Stimulated activated naive B cell treated with anti-CD40 and anti-IgM and Interleukin-4, amounts not matched to agents 10 μg/mL and 1 μg/mL and 100 μg/mL, for 72 hours (primary cell): ENCODE measurements at regions not wholly inside any gene's neighbourhood (a gene's known extent, or its start where the extent isn't known, plus 50 kb on each side); places are given as distances from the start of the nearest gene placed in this dataset.

Experiments
- ATAC-seq, 2 donors: fragments of 150-1000 bp; cut with Tn5 transposase; replicated peaks; 2 replicates each; pipeline ENCODE4 v1.10.0; 2021; ENCODE audit warnings: moderate library complexity in 1 of 2
- DNase-seq: peaks from one replicate; pipeline ENCODE4 v3.0.0; 2021
- H3K27ac Mint-ChIP-seq: one replicate; pipeline ENCODE4 v1.8.0; 2022; ENCODE audit warnings: mild to moderate bottlenecking, mixed read lengths
- H3K27me3 Mint-ChIP-seq, 2 donors: one replicate each; pipeline ENCODE4 v1.8.0; 2022; ENCODE audit warnings: mixed read lengths in 2 of 2
- H3K36me3 Mint-ChIP-seq, 2 donors: one replicate each; pipeline ENCODE4 v1.8.0; 2022; ENCODE audit warnings: mixed read lengths in 2 of 2, mild to moderate bottlenecking in 1 of 2
- H3K4me1 Mint-ChIP-seq, 2 donors: one replicate each; pipeline ENCODE4 v1.8.0; 2022; ENCODE audit warnings: mixed read lengths in 2 of 2, mild to moderate bottlenecking in 1 of 2
- H3K4me3 Mint-ChIP-seq, 2 donors: one replicate each; pipeline ENCODE4 v1.8.0; 2022; ENCODE audit warnings: mild to moderate bottlenecking in 2 of 2, mixed read lengths in 2 of 2, moderate library complexity in 1 of 2
- H3K9me3 Mint-ChIP-seq, 2 donors: one replicate each; pipeline ENCODE4 v1.8.0; 2022; ENCODE audit warnings: mixed read lengths in 2 of 2, mild to moderate bottlenecking in 1 of 2

DNA sequence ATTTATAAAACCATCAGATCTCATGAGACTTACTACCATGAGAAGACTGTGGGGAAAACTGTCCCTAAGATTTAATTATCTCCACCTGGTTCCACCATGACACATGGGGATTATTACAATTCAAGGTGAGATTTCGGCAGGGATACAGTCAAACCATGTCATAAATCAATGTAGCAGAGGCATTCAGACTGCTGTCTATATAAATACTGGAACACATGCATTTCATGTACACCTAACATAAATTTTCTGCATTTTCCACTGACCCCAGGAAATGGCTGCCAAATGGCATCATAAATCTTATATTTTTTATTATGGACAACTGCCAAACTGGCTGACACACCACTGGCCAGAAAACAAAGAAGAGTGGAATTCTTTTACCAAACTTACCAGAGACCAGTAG is 755.1 kb upstream of the EPHA6 start:
- H3K4me3 Mint-ChIP-seq: no peak overlapping the region
- no peak overlapping the region for H3K27ac Mint-ChIP-seq
- ATAC-seq (no peak), DNase-seq (no peak)
- H3K4me1 Mint-ChIP-seq: no peaks in the 10 kb centered on the region
- no peaks in the 10 kb centered on the region for H3K27me3 Mint-ChIP-seq
- H3K9me3 Mint-ChIP-seq: peaks cover 1 to 7% of the 10 kb centered on the region in 2 donors
- H3K36me3 Mint-ChIP-seq: no peaks in the 10 kb centered on the region

GRCh38 chr3:96069065-96069464 is 745.3 kb upstream of the EPHA6 start:
- Mint-ChIP-seq H3K27ac (no peak overlapping the region), H3K4me1 (no peaks in the 10 kb centered on the region), H3K4me3 (no peak overlapping the region), H3K9me3 (peaks cover 0 to 10% of the 10 kb centered on the region in 2 donors), H3K36me3 (no peaks in the 10 kb centered on the region), H3K27me3 (no peaks in the 10 kb centered on the region)
- no peak for ATAC-seq
- no peak for DNase-seq

- ATAC-seq: no peak
- Mint-ChIP-seq H3K27ac (no peak overlapping the region), H3K27me3 (no peaks in the 10 kb centered on the region), H3K36me3 (no peaks in the 10 kb centered on the region), H3K9me3 (peaks cover 0 to 7% of the 10 kb centered on the region in 2 donors), H3K4me1 (no peaks in the 10 kb centered on the region), H3K4me3 (no peak overlapping the region)
- no peak for DNase-seq
Observed at GRCh38 chr3:96070678-96071077, 743.7 kb upstream of the EPHA6 start.

GRCh38 chr3:96071097-96071496 is 743.3 kb upstream of the EPHA6 start:
- ATAC-seq (no peak), DNase-seq (no peak)
- no peaks in the 10 kb centered on the region for H3K4me1 Mint-ChIP-seq
- H3K36me3 Mint-ChIP-seq: no peaks in the 10 kb centered on the region
- peaks cover 0 to 9% of the 10 kb centered on the region in 2 donors for H3K9me3 Mint-ChIP-seq
- no peak overlapping the region for H3K27ac Mint-ChIP-seq
- H3K27me3 Mint-ChIP-seq: no peaks in the 10 kb centered on the region
- no peak overlapping the region for H3K4me3 Mint-ChIP-seq

GRCh38 chr3:96072226-96072625 is 742.2 kb upstream of the EPHA6 start:
- Mint-ChIP-seq H3K4me3 (no peak overlapping the region), H3K27me3 (no peaks in the 10 kb centered on the region), H3K27ac (no peak overlapping the region), H3K4me1 (no peaks in the 10 kb centered on the region), H3K9me3 (peaks cover 0 to 10% of the 10 kb centered on the region in 2 donors), H3K36me3 (no peaks in the 10 kb centered on the region)
- no peak for ATAC-seq
- no peak for DNase-seq

- DNase-seq (no peak), ATAC-seq (no peak)
- H3K27ac Mint-ChIP-seq: no peak overlapping the region
- no peaks in the 10 kb centered on the region for H3K27me3 Mint-ChIP-seq
- H3K9me3 Mint-ChIP-seq: peaks cover 3 to 4% of the 10 kb centered on the region in 2 donors
- no peaks in the 10 kb centered on the region for H3K36me3 Mint-ChIP-seq
- H3K4me1 Mint-ChIP-seq: no peaks in the 10 kb centered on the region
- no peak overlapping the region for H3K4me3 Mint-ChIP-seq
Observed at GRCh38 chr3:96083610-96084009, 730.8 kb upstream of the EPHA6 start.

- DNase-seq (no peak), ATAC-seq (no peak)
- Mint-ChIP-seq H3K9me3 (peaks cover 3 to 4% of the 10 kb centered on the region in 2 donors), H3K4me3 (no peak overlapping the region), H3K27ac (no peak overlapping the region), H3K4me1 (no peaks in the 10 kb centered on the region), H3K27me3 (no peaks in the 10 kb centered on the region), H3K36me3 (no peaks in the 10 kb centered on the region)
Observed at GRCh38 chr3:96086018-96086417, 728.4 kb upstream of the EPHA6 start.

DNA sequence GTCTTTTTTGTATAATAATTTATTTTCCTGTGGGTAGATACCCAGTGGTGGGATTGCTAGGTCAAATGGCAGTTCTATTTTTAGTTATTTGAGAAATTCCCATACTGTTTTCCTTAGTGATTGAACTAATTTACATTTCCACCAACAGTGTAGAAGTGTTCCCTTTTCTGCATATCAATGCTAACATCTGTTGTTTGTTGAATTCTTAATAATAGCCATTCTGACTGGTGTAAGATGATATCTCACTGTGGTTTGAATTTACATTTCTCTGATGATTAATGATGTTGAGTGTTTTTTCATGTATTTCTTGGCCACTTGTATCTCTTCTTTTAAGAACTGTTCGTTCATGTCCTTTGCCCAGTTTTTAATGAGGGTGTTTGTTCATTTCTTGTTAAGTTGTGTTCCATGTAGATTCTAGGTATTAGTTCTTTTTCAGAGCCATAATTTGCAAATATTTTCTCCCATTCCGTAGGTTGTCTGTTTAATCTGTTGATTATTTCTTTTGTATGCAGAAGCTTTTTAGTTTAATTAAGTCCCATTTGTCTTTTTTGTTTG is 713.3 kb upstream of the EPHA6 start:
- no peak overlapping the region for H3K27ac Mint-ChIP-seq
- DNase-seq (no peak), ATAC-seq (no peak)

DNA sequence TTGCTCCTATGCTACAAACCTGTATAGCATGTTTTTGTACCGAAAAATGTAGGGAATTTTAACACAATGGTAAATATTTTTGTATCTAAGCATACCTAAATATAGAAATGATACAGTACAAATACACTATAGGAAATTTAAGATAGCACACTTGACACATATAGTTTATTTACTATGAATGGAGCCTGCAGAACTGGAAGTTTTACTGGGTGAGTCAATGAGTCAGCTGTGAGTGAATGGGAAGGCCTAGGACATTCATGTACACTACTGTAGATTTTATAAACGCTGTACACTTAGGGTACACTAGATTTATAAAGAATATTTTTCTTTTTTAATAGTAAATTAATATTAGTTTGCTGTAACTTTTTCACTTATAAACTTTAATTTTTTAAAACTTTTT is 707.7 kb upstream of the EPHA6 start:
- Mint-ChIP-seq H3K9me3 (peaks cover 0 to 5% of the 10 kb centered on the region in 2 donors), H3K27me3 (no peaks in the 10 kb centered on the region), H3K4me3 (no peak overlapping the region), H3K27ac (no peak overlapping the region), H3K36me3 (no peaks in the 10 kb centered on the region), H3K4me1 (no peaks in the 10 kb centered on the region)
- ATAC-seq (no peak), DNase-seq (no peak)

More for the DNA sequence above, 713.3 kb upstream of the EPHA6 start:
- H3K36me3 Mint-ChIP-seq: no peaks in the 10 kb centered on the region
- H3K9me3 Mint-ChIP-seq: peaks cover 8 to 15% of the 10 kb centered on the region in 2 donors
- H3K4me3 Mint-ChIP-seq: no peak overlapping the region
- no peaks in the 10 kb centered on the region for H3K27me3 Mint-ChIP-seq
- H3K4me1 Mint-ChIP-seq: no peaks in the 10 kb centered on the region
